ENCODE measurements at regions not wholly inside any gene's neighbourhood (a gene's known extent, or its start where the extent isn't known, plus 50 kb on each side); places are given as distances from the start of the nearest gene placed in this dataset.

DNA sequence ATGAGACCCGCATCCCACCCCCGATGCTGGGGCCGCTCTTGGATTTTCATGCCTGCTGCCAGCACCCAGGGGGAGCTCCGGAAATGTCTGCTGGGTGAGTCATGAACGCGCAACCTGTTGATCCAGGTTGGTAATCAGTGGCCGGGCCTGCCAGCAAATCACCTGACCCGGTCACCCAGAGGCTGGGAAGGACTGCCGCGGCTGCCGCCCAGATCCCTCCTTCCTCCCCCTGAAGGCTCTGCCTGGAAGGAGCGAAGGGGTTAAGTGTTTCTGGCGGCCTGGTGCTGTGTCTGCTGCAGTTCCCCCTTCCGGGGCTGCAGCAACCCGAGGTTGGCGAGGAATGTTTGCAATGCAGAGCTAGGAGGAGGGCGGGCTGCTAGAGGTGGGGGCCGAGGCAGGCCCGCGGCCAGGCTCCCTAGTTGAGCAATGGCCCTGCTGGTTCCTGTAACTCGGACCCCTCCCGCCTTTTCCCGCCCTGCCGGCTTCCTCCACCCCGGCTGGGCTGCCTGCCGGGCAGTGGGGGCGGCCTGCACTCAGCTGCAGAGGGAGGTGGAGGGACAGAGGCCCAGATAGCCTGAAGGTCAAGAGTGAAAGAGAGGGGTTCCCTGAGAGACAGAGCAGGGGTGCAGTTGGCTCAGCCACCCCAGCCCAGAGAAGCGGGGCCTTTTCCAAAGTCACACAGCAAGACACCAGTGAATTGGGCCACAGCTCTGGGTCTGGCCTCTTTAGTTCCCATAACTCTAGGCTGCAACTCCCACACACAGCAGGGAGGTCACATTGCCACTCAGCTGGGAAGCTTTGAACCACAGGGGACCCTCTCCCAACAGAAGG lies 156.3 kb upstream of the IER5L start (continued):
- TF ChIP-seq, protein P1, sequence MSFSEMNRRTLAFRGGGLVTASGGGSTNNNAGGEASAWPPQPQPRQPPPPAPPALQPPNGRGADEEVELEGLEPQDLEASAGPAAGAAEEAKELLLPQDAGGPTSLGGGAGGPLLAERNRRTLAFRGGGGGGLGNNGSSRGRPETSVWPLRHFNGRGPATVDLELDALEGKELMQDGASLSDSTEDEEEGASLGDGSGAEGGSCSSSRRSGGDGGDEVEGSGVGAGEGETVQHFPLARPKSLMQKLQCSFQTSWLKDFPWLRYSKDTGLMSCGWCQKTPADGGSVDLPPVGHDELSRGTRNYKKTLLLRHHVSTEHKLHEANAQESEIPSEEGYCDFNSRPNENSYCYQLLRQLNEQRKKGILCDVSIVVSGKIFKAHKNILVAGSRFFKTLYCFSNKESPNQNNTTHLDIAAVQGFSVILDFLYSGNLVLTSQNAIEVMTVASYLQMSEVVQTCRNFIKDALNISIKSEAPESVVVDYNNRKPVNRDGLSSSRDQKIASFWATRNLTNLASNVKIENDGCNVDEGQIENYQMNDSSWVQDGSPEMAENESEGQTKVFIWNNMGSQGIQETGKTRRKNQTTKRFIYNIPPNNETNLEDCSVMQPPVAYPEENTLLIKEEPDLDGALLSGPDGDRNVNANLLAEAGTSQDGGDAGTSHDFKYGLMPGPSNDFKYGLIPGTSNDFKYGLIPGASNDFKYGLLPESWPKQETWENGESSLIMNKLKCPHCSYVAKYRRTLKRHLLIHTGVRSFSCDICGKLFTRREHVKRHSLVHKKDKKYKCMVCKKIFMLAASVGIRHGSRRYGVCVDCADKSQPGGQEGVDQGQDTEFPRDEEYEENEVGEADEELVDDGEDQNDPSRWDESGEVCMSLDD (tag by site-specific recombination; IDR thresholded peaks at IDR 0.05): peak; percentile 59
- TF ChIP-seq ZNF292 (tag by site-specific recombination; IDR thresholded peaks at IDR 0.05; ENCODE audit: borderline replicate concordance, low read depth): no peak
- peak; percentile 98 for TF ChIP-seq ZXDB (tag by site-specific recombination; IDR thresholded peaks at IDR 0.05)
- TF ChIP-seq, protein P2, sequence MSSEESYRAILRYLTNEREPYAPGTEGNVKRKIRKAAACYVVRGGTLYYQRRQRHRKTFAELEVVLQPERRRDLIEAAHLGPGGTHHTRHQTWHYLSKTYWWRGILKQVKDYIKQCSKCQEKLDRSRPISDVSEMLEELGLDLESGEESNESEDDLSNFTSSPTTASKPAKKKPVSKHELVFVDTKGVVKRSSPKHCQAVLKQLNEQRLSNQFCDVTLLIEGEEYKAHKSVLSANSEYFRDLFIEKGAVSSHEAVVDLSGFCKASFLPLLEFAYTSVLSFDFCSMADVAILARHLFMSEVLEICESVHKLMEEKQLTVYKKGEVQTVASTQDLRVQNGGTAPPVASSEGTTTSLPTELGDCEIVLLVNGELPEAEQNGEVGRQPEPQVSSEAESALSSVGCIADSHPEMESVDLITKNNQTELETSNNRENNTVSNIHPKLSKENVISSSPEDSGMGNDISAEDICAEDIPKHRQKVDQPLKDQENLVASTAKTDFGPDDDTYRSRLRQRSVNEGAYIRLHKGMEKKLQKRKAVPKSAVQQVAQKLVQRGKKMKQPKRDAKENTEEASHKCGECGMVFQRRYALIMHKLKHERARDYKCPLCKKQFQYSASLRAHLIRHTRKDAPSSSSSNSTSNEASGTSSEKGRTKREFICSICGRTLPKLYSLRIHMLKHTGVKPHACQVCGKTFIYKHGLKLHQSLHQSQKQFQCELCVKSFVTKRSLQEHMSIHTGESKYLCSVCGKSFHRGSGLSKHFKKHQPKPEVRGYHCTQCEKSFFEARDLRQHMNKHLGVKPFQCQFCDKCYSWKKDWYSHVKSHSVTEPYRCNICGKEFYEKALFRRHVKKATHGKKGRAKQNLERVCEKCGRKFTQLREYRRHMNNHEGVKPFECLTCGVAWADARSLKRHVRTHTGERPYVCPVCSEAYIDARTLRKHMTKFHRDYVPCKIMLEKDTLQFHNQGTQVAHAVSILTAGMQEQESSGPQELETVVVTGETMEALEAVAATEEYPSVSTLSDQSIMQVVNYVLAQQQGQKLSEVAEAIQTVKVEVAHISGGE (tag by site-specific recombination; conservative IDR thresholded peaks at IDR 0.05; ENCODE audit: low read depth): peak; percentile 50; the same call in 1 of the 2 replicates
- peak; percentile 100 for TF ChIP-seq SCRT2 (tag by site-specific recombination; IDR thresholded peaks at IDR 0.05)
- no peak for TF ChIP-seq ZNF354C (tag by site-specific recombination; IDR thresholded peaks at IDR 0.05; ENCODE audit: borderline replicate concordance, low read depth)
- peak; percentile 98 for TF ChIP-seq GLIS1 (tag by site-specific recombination; IDR thresholded peaks at IDR 0.05)
- peak; percentile 21; the same call in 1 of the 2 replicates for TF ChIP-seq ZBTB48 (tag by site-specific recombination; IDR thresholded peaks at IDR 0.05)
- TF ChIP-seq ZEB2 (tag by site-specific recombination; IDR thresholded peaks at IDR 0.05): peak; percentile 83; the same call in 1 of the 2 replicates
- peak; percentile 66; the same call in 1 of the 2 replicates for TF ChIP-seq ZNF2 (tag by site-specific recombination; IDR thresholded peaks at IDR 0.05)
- TF ChIP-seq, protein P3, sequence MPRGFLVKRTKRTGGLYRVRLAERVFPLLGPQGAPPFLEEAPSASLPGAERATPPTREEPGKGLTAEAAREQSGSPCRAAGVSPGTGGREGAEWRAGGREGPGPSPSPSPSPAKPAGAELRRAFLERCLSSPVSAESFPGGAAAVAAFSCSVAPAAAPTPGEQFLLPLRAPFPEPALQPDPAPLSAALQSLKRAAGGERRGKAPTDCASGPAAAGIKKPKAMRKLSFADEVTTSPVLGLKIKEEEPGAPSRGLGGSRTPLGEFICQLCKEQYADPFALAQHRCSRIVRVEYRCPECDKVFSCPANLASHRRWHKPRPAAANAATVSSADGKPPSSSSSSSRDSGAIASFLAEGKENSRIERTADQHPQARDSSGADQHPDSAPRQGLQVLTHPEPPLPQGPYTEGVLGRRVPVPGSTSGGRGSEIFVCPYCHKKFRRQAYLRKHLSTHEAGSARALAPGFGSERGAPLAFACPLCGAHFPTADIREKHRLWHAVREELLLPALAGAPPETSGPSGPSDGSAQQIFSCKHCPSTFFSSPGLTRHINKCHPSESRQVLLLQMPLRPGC (tag by site-specific recombination; IDR thresholded peaks at IDR 0.05): peak; percentile 52; the same call in 1 of the 2 replicates
- no peak for TF ChIP-seq KLF7 (tag by site-specific recombination; IDR thresholded peaks at IDR 0.05; ENCODE audit: borderline replicate concordance)
- peak; percentile 75 for TF ChIP-seq PATZ1 (tag by site-specific recombination; IDR thresholded peaks at IDR 0.05)
- TF ChIP-seq ZNF391 (tag by site-specific recombination; IDR thresholded peaks at IDR 0.05; ENCODE audit: borderline replicate concordance, low read depth): peak; percentile 20; the same call in 1 of the 2 replicates
- TF ChIP-seq ZBTB8A (tag by site-specific recombination; IDR thresholded peaks at IDR 0.05): peak; percentile 35
- TF ChIP-seq, protein P4, sequence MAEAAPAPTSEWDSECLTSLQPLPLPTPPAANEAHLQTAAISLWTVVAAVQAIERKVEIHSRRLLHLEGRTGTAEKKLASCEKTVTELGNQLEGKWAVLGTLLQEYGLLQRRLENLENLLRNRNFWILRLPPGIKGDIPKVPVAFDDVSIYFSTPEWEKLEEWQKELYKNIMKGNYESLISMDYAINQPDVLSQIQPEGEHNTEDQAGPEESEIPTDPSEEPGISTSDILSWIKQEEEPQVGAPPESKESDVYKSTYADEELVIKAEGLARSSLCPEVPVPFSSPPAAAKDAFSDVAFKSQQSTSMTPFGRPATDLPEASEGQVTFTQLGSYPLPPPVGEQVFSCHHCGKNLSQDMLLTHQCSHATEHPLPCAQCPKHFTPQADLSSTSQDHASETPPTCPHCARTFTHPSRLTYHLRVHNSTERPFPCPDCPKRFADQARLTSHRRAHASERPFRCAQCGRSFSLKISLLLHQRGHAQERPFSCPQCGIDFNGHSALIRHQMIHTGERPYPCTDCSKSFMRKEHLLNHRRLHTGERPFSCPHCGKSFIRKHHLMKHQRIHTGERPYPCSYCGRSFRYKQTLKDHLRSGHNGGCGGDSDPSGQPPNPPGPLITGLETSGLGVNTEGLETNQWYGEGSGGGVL (tag by site-specific recombination; IDR thresholded peaks at IDR 0.05): peak; percentile 81
